Stimulated activated effector memory CD8-positive, alpha-beta T cell treated with anti-CD3 and anti-CD28 coated beads, Interleukin-12 subunit alpha, Interleukin-12 subunit beta, amount 100 ng/mL, for 72 hours (primary cell): ENCODE measurements at regions not wholly inside any gene's neighbourhood (a gene's known extent, or its start where the extent isn't known, plus 50 kb on each side); places are given as distances from the start of the nearest gene placed in this dataset.

ENCODE experiments used
- ATAC-seq: fragments of 150-1000 bp; cut with Tn5 transposase; 2 replicates; pipeline ENCODE4 v1.10.0; 2021
- DNase-seq, 2 donors: peaks; one replicate each; pipeline ENCODE4 v3.0.0; 2021 to 2022; ENCODE audit warnings: low spot score in 2 of 2
- H3K27ac Mint-ChIP-seq: one replicate; pipeline ENCODE4 v1.8.0; 2022; ENCODE audit warnings: mild to moderate bottlenecking, mixed read lengths
- H3K36me3 Mint-ChIP-seq: one replicate; pipeline ENCODE4 v1.8.0; 2022; ENCODE audit warnings: mild to moderate bottlenecking, mixed read lengths
- H3K4me1 Mint-ChIP-seq: one replicate; pipeline ENCODE4 v1.8.0; 2022; ENCODE audit warnings: mixed read lengths
- H3K4me3 Mint-ChIP-seq: one replicate; pipeline ENCODE4 v1.8.0; 2022; ENCODE audit warnings: mild to moderate bottlenecking, mixed read lengths
- H3K9me3 Mint-ChIP-seq: one replicate; pipeline ENCODE4 v1.8.0; 2022; ENCODE audit warnings: mixed read lengths

- H3K36me3 Mint-ChIP-seq, result no peaks in the 10 kb centered on the region
- no peaks in the 10 kb centered on the region for H3K9me3 Mint-ChIP-seq
- H3K4me3 Mint-ChIP-seq, result no peak overlapping the region
- ATAC-seq (no peak), DNase-seq (no peak)
- no peak overlapping the region for H3K27ac Mint-ChIP-seq
- H3K4me1 Mint-ChIP-seq, result no peaks in the 10 kb centered on the region
Observed at GRCh38 chr5:92002721-92003274, 619.7 kb upstream of the ARRDC3 start.

- H3K27ac Mint-ChIP-seq, result no peak overlapping the region
- peaks cover 5% of the 10 kb centered on the region for H3K9me3 Mint-ChIP-seq
- no peak for ATAC-seq
- no peak overlapping the region for H3K4me3 Mint-ChIP-seq
- H3K36me3 Mint-ChIP-seq, result no peaks in the 10 kb centered on the region
- DNase-seq, result no peak
- no peaks in the 10 kb centered on the region for H3K4me1 Mint-ChIP-seq
Observed at GRCh38 chr5:91998774-91999173, 615.7 kb upstream of the ARRDC3 start.

- ATAC-seq (no peak), DNase-seq (no peak)
- H3K36me3 Mint-ChIP-seq, result no peaks in the 10 kb centered on the region
- H3K4me1 Mint-ChIP-seq, result no peaks in the 10 kb centered on the region
- peaks cover 10% of the 10 kb centered on the region for H3K9me3 Mint-ChIP-seq
- H3K27ac Mint-ChIP-seq, result no peak overlapping the region
- no peak overlapping the region for H3K4me3 Mint-ChIP-seq
Observed at GRCh38 chr5:91983869-91984268, 600.8 kb upstream of the ARRDC3 start.

- no peak overlapping the region for H3K27ac Mint-ChIP-seq
- H3K4me1 Mint-ChIP-seq, result no peaks in the 10 kb centered on the region
- peaks cover 7% of the 10 kb centered on the region for H3K9me3 Mint-ChIP-seq
- ATAC-seq (no peak), DNase-seq (no peak)
- H3K4me3 Mint-ChIP-seq, result no peak overlapping the region
- no peaks in the 10 kb centered on the region for H3K36me3 Mint-ChIP-seq
Observed at GRCh38 chr5:91978221-91978882, 595.2 kb upstream of the ARRDC3 start.

- Mint-ChIP-seq H3K9me3 (peaks cover 7% of the 10 kb centered on the region), H3K27ac (no peak overlapping the region), H3K4me1 (no peaks in the 10 kb centered on the region), H3K36me3 (no peaks in the 10 kb centered on the region), H3K4me3 (no peak overlapping the region)
- ATAC-seq (no peak), DNase-seq (no peak)
Observed at GRCh38 chr5:91977579-91977978, 594.5 kb upstream of the ARRDC3 start.

- Mint-ChIP-seq H3K9me3 (no peaks in the 10 kb centered on the region), H3K4me1 (no peaks in the 10 kb centered on the region), H3K36me3 (no peaks in the 10 kb centered on the region), H3K27ac (no peak overlapping the region), H3K4me3 (no peak overlapping the region)
- no peak for ATAC-seq
- DNase-seq, result no peak
Observed at GRCh38 chr5:91976451-91976850, 593.3 kb upstream of the ARRDC3 start.

- H3K4me1 Mint-ChIP-seq, result no peaks in the 10 kb centered on the region
- no peak for ATAC-seq
- DNase-seq, result no peak
- H3K27ac Mint-ChIP-seq, result no peak overlapping the region
- no peaks in the 10 kb centered on the region for H3K9me3 Mint-ChIP-seq
- no peak overlapping the region for H3K4me3 Mint-ChIP-seq
- H3K36me3 Mint-ChIP-seq, result no peaks in the 10 kb centered on the region
Observed at GRCh38 chr5:91963166-91963565, 580.0 kb upstream of the ARRDC3 start.

GRCh38 chr5:91957666-91958065, 574.5 kb upstream of the ARRDC3 start:
- Mint-ChIP-seq H3K4me3 (no peak overlapping the region), H3K4me1 (no peaks in the 10 kb centered on the region), H3K36me3 (no peaks in the 10 kb centered on the region), H3K27ac (no peak overlapping the region), H3K9me3 (no peaks in the 10 kb centered on the region)
- DNase-seq (no peak), ATAC-seq (no peak)

- H3K4me3 Mint-ChIP-seq, result no peak overlapping the region
- no peaks in the 10 kb centered on the region for H3K9me3 Mint-ChIP-seq
- H3K4me1 Mint-ChIP-seq, result no peaks in the 10 kb centered on the region
Observed at GRCh38 chr5:91956738-91957137, 573.6 kb upstream of the ARRDC3 start.

GRCh38 chr5:91955610-91956009, 572.5 kb upstream of the ARRDC3 start:
- DNase-seq (no peak), ATAC-seq (no peak)
- Mint-ChIP-seq H3K4me1 (no peaks in the 10 kb centered on the region), H3K36me3 (no peaks in the 10 kb centered on the region), H3K4me3 (no peak overlapping the region), H3K9me3 (no peaks in the 10 kb centered on the region), H3K27ac (no peak overlapping the region)

More at GRCh38 chr5:91956738-91957137, 573.6 kb upstream of the ARRDC3 start:
- no peak for ATAC-seq
- H3K27ac Mint-ChIP-seq, result no peak overlapping the region
- no peaks in the 10 kb centered on the region for H3K36me3 Mint-ChIP-seq
- no peak for DNase-seq

GRCh38 chr5:91954136-91954535, 571.0 kb upstream of the ARRDC3 start:
- no peaks in the 10 kb centered on the region for H3K36me3 Mint-ChIP-seq
- H3K4me3 Mint-ChIP-seq, result no peak overlapping the region
- peaks cover 7% of the 10 kb centered on the region for H3K9me3 Mint-ChIP-seq
- H3K4me1 Mint-ChIP-seq, result no peaks in the 10 kb centered on the region
- no peak for ATAC-seq
- no peak overlapping the region for H3K27ac Mint-ChIP-seq
- no peak for DNase-seq

GRCh38 chr5:91950328-91950727, 567.2 kb upstream of the ARRDC3 start:
- no peaks in the 10 kb centered on the region for H3K36me3 Mint-ChIP-seq

GRCh38 chr5:91946870-91947269, 563.8 kb upstream of the ARRDC3 start:
- Mint-ChIP-seq H3K4me1 (no peaks in the 10 kb centered on the region), H3K27ac (no peak overlapping the region)

More at GRCh38 chr5:91950328-91950727, 567.2 kb upstream of the ARRDC3 start:
- H3K4me1 Mint-ChIP-seq, result no peaks in the 10 kb centered on the region
- ATAC-seq (no peak), DNase-seq (no peak)
- H3K9me3 Mint-ChIP-seq, result peaks cover 7% of the 10 kb centered on the region
- no peak overlapping the region for H3K27ac Mint-ChIP-seq
- H3K4me3 Mint-ChIP-seq, result no peak overlapping the region

GRCh38 chr5:91941588-91941987, 558.5 kb upstream of the ARRDC3 start:
- Mint-ChIP-seq H3K4me1 (no peaks in the 10 kb centered on the region), H3K27ac (no peak overlapping the region), H3K9me3 (peaks cover 16% of the 10 kb centered on the region), H3K4me3 (no peak overlapping the region), H3K36me3 (no peaks in the 10 kb centered on the region)
- DNase-seq (no peak), ATAC-seq (no peak)

More at GRCh38 chr5:91946870-91947269, 563.8 kb upstream of the ARRDC3 start:
- no peaks in the 10 kb centered on the region for H3K36me3 Mint-ChIP-seq
- DNase-seq (no peak), ATAC-seq (no peak)
- no peak overlapping the region for H3K4me3 Mint-ChIP-seq
- H3K9me3 Mint-ChIP-seq, result peaks cover 11% of the 10 kb centered on the region

GRCh38 chr5:91938441-91938840, 555.3 kb upstream of the ARRDC3 start:
- H3K4me1 Mint-ChIP-seq, result no peaks in the 10 kb centered on the region
- peaks cover 16% of the 10 kb centered on the region for H3K9me3 Mint-ChIP-seq
- no peaks in the 10 kb centered on the region for H3K36me3 Mint-ChIP-seq
- no peak for ATAC-seq
- H3K4me3 Mint-ChIP-seq, result no peak overlapping the region
- H3K27ac Mint-ChIP-seq, result no peak overlapping the region
- DNase-seq, result no peak

- ATAC-seq (no peak), DNase-seq (no peak)
- H3K4me1 Mint-ChIP-seq, result no peaks in the 10 kb centered on the region
- H3K4me3 Mint-ChIP-seq, result no peak overlapping the region
- H3K9me3 Mint-ChIP-seq, result peaks cover 13% of the 10 kb centered on the region
- H3K27ac Mint-ChIP-seq, result no peak overlapping the region
- no peaks in the 10 kb centered on the region for H3K36me3 Mint-ChIP-seq
Observed at GRCh38 chr5:91937121-91937520, 554.0 kb upstream of the ARRDC3 start.

GRCh38 chr5:91929522-91929817, 546.4 kb upstream of the ARRDC3 start:
- no peaks in the 10 kb centered on the region for H3K4me1 Mint-ChIP-seq

More at GRCh38 chr5:91929522-91929817, 546.4 kb upstream of the ARRDC3 start:
- Mint-ChIP-seq H3K36me3 (no peaks in the 10 kb centered on the region), H3K4me3 (no peak overlapping the region), H3K9me3 (peaks cover 5% of the 10 kb centered on the region), H3K27ac (no peak overlapping the region)
- DNase-seq (no peak), ATAC-seq (no peak)
